GM18511 (cell line): ENCODE measurements at regions not wholly inside any gene's neighbourhood (a gene's known extent, or its start where the extent isn't known, plus 50 kb on each side); places are given as distances from the start of the nearest gene placed in this dataset.
"Not testable (repeated sequence)": the region's sequence is repeated elsewhere in the genome, so short reads cannot be mapped to it uniquely, and the experiment has no call there.

Experiments used
- ATAC-seq: cut with Tn5 transposase; IDR thresholded peaks from one replicate; pipeline ENCODE4 v1.9.1; 2021; ENCODE audit warnings: mild to moderate bottlenecking, moderate library complexity; ENCODE audit not compliant: unreplicated experiment

- not testable (repeated sequence) for ATAC-seq
Observed at GRCh38 chr2:129833465-129833864, 146.0 kb upstream of the RAB6C start.

- ATAC-seq = no peak
Observed at GRCh38 chr2:129847043-129847442, 132.4 kb upstream of the RAB6C start.

- peak; percentile 83 for ATAC-seq
Observed at GRCh38 chr2:129849559-129850160, 129.8 kb upstream of the RAB6C start.

- ATAC-seq = no peak
Observed at GRCh38 chr2:129857200-129857599, 122.3 kb upstream of the RAB6C start.

- no peak for ATAC-seq
Observed at GRCh38 chr2:129859175-129859574, 120.3 kb upstream of the RAB6C start.

GRCh38 chr2:129860088-129860487, 119.4 kb upstream of the RAB6C start:
- no peak for ATAC-seq

- ATAC-seq = no peak
Observed at GRCh38 chr2:129861666-129862288, 117.7 kb upstream of the RAB6C start.

GRCh38 chr2:129862668-129863067, 116.8 kb upstream of the RAB6C start:
- ATAC-seq = no peak

- no peak for ATAC-seq
Observed at GRCh38 chr2:129863350-129863749, 116.1 kb upstream of the RAB6C start.

- no peak for ATAC-seq
Observed at GRCh38 chr2:129864719-129865118, 114.7 kb upstream of the RAB6C start.

- ATAC-seq = no peak
Observed at GRCh38 chr2:129865976-129866375, 113.5 kb upstream of the RAB6C start.

- ATAC-seq = no peak
Observed at GRCh38 chr2:129866391-129866790, 113.1 kb upstream of the RAB6C start.

GRCh38 chr2:129868151-129868550, 111.3 kb upstream of the RAB6C start:
- ATAC-seq = no peak

GRCh38 chr2:129870685-129871241, 108.7 kb upstream of the RAB6C start:
- ATAC-seq = no peak

- no peak for ATAC-seq
Observed at GRCh38 chr2:129872446-129872845, 107.0 kb upstream of the RAB6C start.

- ATAC-seq = no peak
Observed at GRCh38 chr2:129876541-129876940, 102.9 kb upstream of the RAB6C start.

GRCh38 chr2:129877289-129877741, 102.2 kb upstream of the RAB6C start:
- ATAC-seq = peak; percentile 86

GRCh38 chr2:129877795-129878775, 101.4 kb upstream of the RAB6C start:
- ATAC-seq = peak; percentile 45

- ATAC-seq = no peak
Observed at GRCh38 chr2:129879614-129880180, 99.8 kb upstream of the RAB6C start.

- ATAC-seq = no peak
Observed at GRCh38 chr2:129880309-129880708, 99.2 kb upstream of the RAB6C start.

- no peak for ATAC-seq
Observed at GRCh38 chr2:129880971-129881370, 98.5 kb upstream of the RAB6C start.
